Osteoblast (primary cell): ENCODE measurements at regions not wholly inside any gene's neighbourhood (a gene's known extent, or its start where the extent isn't known, plus 50 kb on each side); places are given as distances from the start of the nearest gene placed in this dataset.

Experiments
- DNase-seq: peaks from one replicate; pipeline ENCODE4 v3.0.0; 2011; ENCODE audit warnings: low spot score, mixed read lengths; ENCODE audit not compliant: insufficient read length; ENCODE audit errors: missing footprints
- H2AFZ ChIP-seq: 2 replicates; pipeline ENCODE4 v1.6.0; 2011; ENCODE audit warnings: mild to moderate bottlenecking, low read length
- H3K27ac ChIP-seq: 2 replicates; pipeline ENCODE4 v1.5.1; 2011; ENCODE audit warnings: mild to moderate bottlenecking, low read depth, low read length, moderate library complexity
- H3K27me3 ChIP-seq: 2 replicates; pipeline ENCODE4 v1.6.0; 2012; ENCODE audit warnings: mild to moderate bottlenecking, control low read depth, inconsistent platforms, low read length, moderate library complexity; ENCODE audit not compliant: insufficient read depth
- H3K36me3 ChIP-seq: 2 replicates; pipeline ENCODE4 v1.5.1; 2011; ENCODE audit warnings: mild to moderate bottlenecking, low read length, control low read depth, moderate library complexity; ENCODE audit not compliant: insufficient read depth
- H3K4me1 ChIP-seq: 2 replicates; pipeline ENCODE4 v1.5.1; 2011; ENCODE audit warnings: mild to moderate bottlenecking, low read length, control low read depth, moderate library complexity; ENCODE audit not compliant: insufficient read depth
- H3K4me2 ChIP-seq: 2 replicates; pipeline ENCODE4 v1.6.0; 2011; ENCODE audit warnings: mild to moderate bottlenecking, low read length; ENCODE audit not compliant: insufficient read depth
- H3K4me3 ChIP-seq: fragments of 200-600 bp; sonication (generic); 3 replicates; pipeline ENCODE4 v1.5.1; 2012; ENCODE audit warnings: mild to moderate bottlenecking, low read length, inconsistent platforms; ENCODE audit not compliant: insufficient read depth
- H3K79me2 ChIP-seq: 2 replicates; pipeline ENCODE4 v1.6.0; 2012; ENCODE audit warnings: mild to moderate bottlenecking, low read length, control low read depth, inconsistent platforms; ENCODE audit not compliant: insufficient read depth
- H3K9me3 ChIP-seq: 2 replicates; pipeline ENCODE4 v1.5.1; 2011; ENCODE audit warnings: low read depth, low read length, control low read depth
- H4K20me1 ChIP-seq: 2 replicates; pipeline ENCODE4 v1.6.0; 2012; ENCODE audit warnings: mild to moderate bottlenecking, low read length, control low read depth; ENCODE audit not compliant: insufficient read depth
- CTCF ChIP-seq: IDR thresholded peaks from 2 replicates; pipeline ENCODE4 v1.5.1; 2011; ENCODE audit warnings: mild to moderate bottlenecking, low read depth, low read length, moderate library complexity; ENCODE audit errors: extremely low read depth

GRCh38 chr1:232722626-232723025 is 82.6 kb upstream of the MAP10 start:
- DNase-seq = no peak
- H3K27me3 ChIP-seq = no peaks in the 10 kb centered on the region
- H3K4me1 ChIP-seq = no peaks in the 10 kb centered on the region
- no peaks in the 10 kb centered on the region for H3K36me3 ChIP-seq
- H4K20me1 ChIP-seq = no peaks in the 10 kb centered on the region
- no peak overlapping the region for H3K4me2 ChIP-seq
- no peak overlapping the region for H3K4me3 ChIP-seq
- H3K9me3 ChIP-seq = no peaks in the 10 kb centered on the region
- no peaks in the 10 kb centered on the region for H3K79me2 ChIP-seq
- no peak for TF ChIP-seq CTCF
- no peak overlapping the region for H3K27ac ChIP-seq
- H2AFZ ChIP-seq = no peak overlapping the region

- H3K4me1 ChIP-seq = no peaks in the 10 kb centered on the region
- H3K27ac ChIP-seq = no peak overlapping the region
- no peak overlapping the region for H3K4me2 ChIP-seq
- no peaks in the 10 kb centered on the region for H3K9me3 ChIP-seq
- H3K79me2 ChIP-seq = no peaks in the 10 kb centered on the region
- DNase-seq = no peak
- no peaks in the 10 kb centered on the region for H3K27me3 ChIP-seq
- no peaks in the 10 kb centered on the region for H4K20me1 ChIP-seq
- no peak overlapping the region for H3K4me3 ChIP-seq
- TF ChIP-seq CTCF = no peak
- no peak overlapping the region for H2AFZ ChIP-seq
- H3K36me3 ChIP-seq = no peaks in the 10 kb centered on the region
These were observed 79.7 kb upstream of the MAP10 start for GRCh38 chr1:232725305-232726047.

- Histone ChIP-seq H4K20me1 (no peaks in the 10 kb centered on the region), H3K9me3 (no peaks in the 10 kb centered on the region), H3K4me2 (no peak overlapping the region), H3K27me3 (no peaks in the 10 kb centered on the region), H3K27ac (no peak overlapping the region), H3K4me3 (no peak overlapping the region), H3K36me3 (no peaks in the 10 kb centered on the region), H2AFZ (no peak overlapping the region), H3K4me1 (no peaks in the 10 kb centered on the region), H3K79me2 (no peaks in the 10 kb centered on the region)
- TF ChIP-seq CTCF = no peak
- DNase-seq = no peak
These were observed 79.0 kb upstream of the MAP10 start for GRCh38 chr1:232726048-232726779.

- Histone ChIP-seq H3K27ac (no peak overlapping the region), H3K4me3 (no peak overlapping the region), H3K36me3 (no peaks in the 10 kb centered on the region), H3K79me2 (no peaks in the 10 kb centered on the region), H3K27me3 (no peaks in the 10 kb centered on the region), H2AFZ (no peak overlapping the region), H3K9me3 (no peaks in the 10 kb centered on the region), H4K20me1 (no peaks in the 10 kb centered on the region), H3K4me2 (no peak overlapping the region), H3K4me1 (no peaks in the 10 kb centered on the region)
- DNase-seq = no peak
- TF ChIP-seq CTCF = no peak
These were observed 76.5 kb upstream of the MAP10 start for GRCh38 chr1:232728507-232729263.
